Gastrocnemius medialis (tissue), 4 donors: ENCODE measurements at regions not wholly inside any gene's neighbourhood (a gene's known extent, or its start where the extent isn't known, plus 50 kb on each side); places are given as distances from the start of the nearest gene placed in this dataset.
A peak's percentile ranks its signal among the peaks of the same experiment; 100 is the strongest.

ENCODE experiments used
- ATAC-seq, 2 donors: fragments of 150-250 bp; one replicate each; pipeline ENCODE4 v1.9.1; 2016
- DNase-seq, 2 donors: peaks; one replicate each; pipeline ENCODE4 v3.0.0-alpha.2; 2019
- H3K27ac ChIP-seq, 4 donors: fragments of 200-600 bp; sonication (generic); 1 replicate in 1 of 4; 2 replicates in 3 of 4; pipeline ENCODE4 v1.5.1; 2016 to 2018; ENCODE audit warnings: mild to moderate bottlenecking in 2 of 4, moderate library complexity in 1 of 4
- H3K27me3 ChIP-seq, 3 donors: fragments of 200-600 bp; sonication (generic) in 2 of 3; 1 replicate in 1 of 3; 2 replicates in 2 of 3; pipeline versions ENCODE4 v1.5.1 to v1.6.0; 2016 to 2019; ENCODE audit warnings: mild to moderate bottlenecking in 1 of 3, moderate library complexity in 1 of 3
- H3K36me3 ChIP-seq, 2 donors: fragments of 200-600 bp; sonication (generic) in 1 of 2; one replicate each; pipeline ENCODE4 v1.5.1; 2017 to 2018
- H3K4me1 ChIP-seq, 2 donors: fragments of 200-600 bp; sonication (generic) in 1 of 2; one replicate each; pipeline ENCODE4 v1.5.1; 2016 to 2017; ENCODE audit warnings: mild to moderate bottlenecking in 2 of 2
- H3K4me3 ChIP-seq, 4 donors: fragments of 200-600 bp; sonication (generic) in 3 of 4; 1 replicate in 1 of 4; 2 replicates in 3 of 4; pipeline ENCODE4 v1.5.1; 2016 to 2019; ENCODE audit warnings: mild to moderate bottlenecking in 2 of 4
- H3K9me3 ChIP-seq, 3 donors: fragments of 200-600 bp; sonication (generic) in 2 of 3; 1 replicate in 1 of 3; 2 replicates in 2 of 3; pipeline ENCODE4 v1.5.1; 2016 to 2019
- POLR2A ChIP-seq, 2 donors: fragments of 450-650 bp; IDR thresholded peaks; one replicate each; pipeline ENCODE4 v1.6.1; 2017; ENCODE audit warnings: antibody characterized with exemption in 2 of 2, mild to moderate bottlenecking in 2 of 2, moderate library complexity in 2 of 2
- in situ Hi-C, 4 donors: fragments of 200-750 bp; cut with MboI; loops; one replicate each; pipeline versions ENCODE4 v1.15.0 to v1.8.0; 2017; ENCODE audit warnings: low sequenced_read_pairs in 4 of 4
- intact Hi-C: fragments of 100-400 bp; cut with DNase I; formaldehyde crosslinking; loops from one replicate; pipeline ENCODE4 v1.15.1; 2023; ENCODE audit warnings: low total_unique reads
- TF ChIP-seq, protein P1 (sequence below), 5 experiments: fragments of 450-650 bp in 3 of 5; fragments of 200-600 bp in 2 of 5; sonication (generic) in 2 of 5; IDR thresholded peaks in 4 of 5; conservative IDR thresholded peaks in 1 of 5; 1 replicate in 4 of 5; 2 replicates in 1 of 5; pipeline ENCODE4 v1.5.1; 2016 to 2019; ENCODE audit warnings: antibody characterized with exemption in 5 of 5, mild to moderate bottlenecking in 3 of 5, moderate library complexity in 3 of 5

DNA sequence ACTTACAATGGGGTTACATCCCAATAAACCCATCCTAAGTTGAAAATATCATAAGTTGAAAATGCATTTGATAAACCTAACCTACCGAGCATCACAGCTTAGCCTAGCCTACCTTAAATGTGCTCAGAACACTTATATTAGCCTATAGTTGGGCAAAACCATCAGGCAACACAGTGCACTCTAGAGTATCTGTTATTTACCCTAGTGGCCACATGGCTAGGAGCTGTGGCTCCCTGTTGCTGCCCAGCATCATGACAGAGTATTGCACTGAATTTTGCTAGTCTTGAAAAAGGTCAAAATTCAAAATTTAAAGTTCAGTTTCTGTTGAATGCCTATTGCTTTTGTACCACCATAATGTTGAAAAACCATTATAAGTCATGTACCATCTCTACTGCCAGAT lies 482.7 kb upstream of the ZEB2 start:
- ATAC-seq: no peak
- intact Hi-C loops: no loop called here
- Histone ChIP-seq H3K9me3 (no peaks in the 10 kb centered on the region), H3K27ac (no peak overlapping the region), H3K27me3 (no peaks in the 10 kb centered on the region), H3K4me1 (no peaks in the 10 kb centered on the region), H3K4me3 (no peak overlapping the region), H3K36me3 (no peaks in the 10 kb centered on the region)
- in situ Hi-C loops: no loop called here
- no peak for DNase-seq
- TF ChIP-seq POLR2A (IDR thresholded peaks at IDR 0.05): no peak
- TF ChIP-seq, protein P1, sequence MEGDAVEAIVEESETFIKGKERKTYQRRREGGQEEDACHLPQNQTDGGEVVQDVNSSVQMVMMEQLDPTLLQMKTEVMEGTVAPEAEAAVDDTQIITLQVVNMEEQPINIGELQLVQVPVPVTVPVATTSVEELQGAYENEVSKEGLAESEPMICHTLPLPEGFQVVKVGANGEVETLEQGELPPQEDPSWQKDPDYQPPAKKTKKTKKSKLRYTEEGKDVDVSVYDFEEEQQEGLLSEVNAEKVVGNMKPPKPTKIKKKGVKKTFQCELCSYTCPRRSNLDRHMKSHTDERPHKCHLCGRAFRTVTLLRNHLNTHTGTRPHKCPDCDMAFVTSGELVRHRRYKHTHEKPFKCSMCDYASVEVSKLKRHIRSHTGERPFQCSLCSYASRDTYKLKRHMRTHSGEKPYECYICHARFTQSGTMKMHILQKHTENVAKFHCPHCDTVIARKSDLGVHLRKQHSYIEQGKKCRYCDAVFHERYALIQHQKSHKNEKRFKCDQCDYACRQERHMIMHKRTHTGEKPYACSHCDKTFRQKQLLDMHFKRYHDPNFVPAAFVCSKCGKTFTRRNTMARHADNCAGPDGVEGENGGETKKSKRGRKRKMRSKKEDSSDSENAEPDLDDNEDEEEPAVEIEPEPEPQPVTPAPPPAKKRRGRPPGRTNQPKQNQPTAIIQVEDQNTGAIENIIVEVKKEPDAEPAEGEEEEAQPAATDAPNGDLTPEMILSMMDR (IDR thresholded peaks at IDR 0.05 in 4 of 5, conservative IDR thresholded peaks at IDR 0.05 in 1 of 5): no peak

DNA sequence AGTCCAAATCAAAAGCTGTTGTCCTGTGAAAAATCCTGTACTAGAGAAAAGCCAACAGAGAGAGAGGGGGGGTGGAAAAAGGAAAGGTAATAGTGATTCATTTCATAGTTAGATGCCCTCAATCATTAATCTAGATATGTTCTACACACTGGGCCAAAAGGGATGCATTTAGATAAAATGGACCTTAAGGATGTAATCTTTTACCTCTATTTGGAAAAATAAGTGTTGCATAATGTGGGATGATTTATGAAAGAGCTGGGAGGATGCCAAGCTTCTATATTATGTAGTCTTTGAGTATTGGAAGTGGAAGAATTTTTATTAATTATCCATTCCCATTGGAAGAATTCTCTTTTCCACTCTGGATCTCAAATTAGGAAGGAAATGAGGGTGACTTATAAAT lies 480.5 kb upstream of the ZEB2 start:
- TF ChIP-seq, protein P1 (IDR thresholded peaks at IDR 0.05 in 4 of 5, conservative IDR thresholded peaks at IDR 0.05 in 1 of 5): no peak
- no peak for TF ChIP-seq POLR2A (IDR thresholded peaks at IDR 0.05)
- in situ Hi-C loops (no loop called here), intact Hi-C loops (no loop called here)
- DNase-seq: no peak
- Histone ChIP-seq H3K36me3 (no peaks in the 10 kb centered on the region), H3K27me3 (no peaks in the 10 kb centered on the region), H3K27ac (peak overlapping the region in 3 of 4 donors; percentile 34 to 57 (median 45)), H3K9me3 (no peaks in the 10 kb centered on the region), H3K4me3 (no peak overlapping the region), H3K4me1 (no peaks in the 10 kb centered on the region)
- ATAC-seq: no peak

DNA sequence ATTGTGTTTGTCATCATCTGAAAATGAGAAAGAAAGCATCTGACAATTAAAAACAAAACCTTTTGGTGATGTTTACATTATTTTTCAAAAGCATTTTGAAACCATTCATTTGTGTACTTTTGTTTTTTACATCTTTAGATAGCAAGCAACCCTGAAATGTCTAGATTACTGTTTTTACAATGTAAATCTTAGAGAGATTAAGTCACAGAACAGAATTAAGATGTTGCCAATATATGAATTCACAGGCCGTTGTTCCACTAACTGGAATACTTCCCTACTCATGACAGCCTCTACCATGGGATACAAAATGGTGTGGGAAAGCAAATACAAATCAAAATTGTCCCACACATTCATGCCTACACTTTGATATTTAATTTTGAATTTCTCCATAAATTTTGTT lies 480.0 kb upstream of the ZEB2 start:
- DNase-seq (no peak), ATAC-seq (no peak)
- Histone ChIP-seq H3K36me3 (no peaks in the 10 kb centered on the region), H3K27me3 (no peaks in the 10 kb centered on the region), H3K4me3 (no peak overlapping the region), H3K9me3 (no peaks in the 10 kb centered on the region), H3K4me1 (no peaks in the 10 kb centered on the region), H3K27ac (peak overlapping the region; percentile 30 to 57 (median 40))
- TF ChIP-seq, protein P1 (IDR thresholded peaks at IDR 0.05 in 4 of 5, conservative IDR thresholded peaks at IDR 0.05 in 1 of 5): no peak
- TF ChIP-seq POLR2A (IDR thresholded peaks at IDR 0.05): no peak
- in situ Hi-C loops (no loop called here), intact Hi-C loops (no loop called here)

DNA sequence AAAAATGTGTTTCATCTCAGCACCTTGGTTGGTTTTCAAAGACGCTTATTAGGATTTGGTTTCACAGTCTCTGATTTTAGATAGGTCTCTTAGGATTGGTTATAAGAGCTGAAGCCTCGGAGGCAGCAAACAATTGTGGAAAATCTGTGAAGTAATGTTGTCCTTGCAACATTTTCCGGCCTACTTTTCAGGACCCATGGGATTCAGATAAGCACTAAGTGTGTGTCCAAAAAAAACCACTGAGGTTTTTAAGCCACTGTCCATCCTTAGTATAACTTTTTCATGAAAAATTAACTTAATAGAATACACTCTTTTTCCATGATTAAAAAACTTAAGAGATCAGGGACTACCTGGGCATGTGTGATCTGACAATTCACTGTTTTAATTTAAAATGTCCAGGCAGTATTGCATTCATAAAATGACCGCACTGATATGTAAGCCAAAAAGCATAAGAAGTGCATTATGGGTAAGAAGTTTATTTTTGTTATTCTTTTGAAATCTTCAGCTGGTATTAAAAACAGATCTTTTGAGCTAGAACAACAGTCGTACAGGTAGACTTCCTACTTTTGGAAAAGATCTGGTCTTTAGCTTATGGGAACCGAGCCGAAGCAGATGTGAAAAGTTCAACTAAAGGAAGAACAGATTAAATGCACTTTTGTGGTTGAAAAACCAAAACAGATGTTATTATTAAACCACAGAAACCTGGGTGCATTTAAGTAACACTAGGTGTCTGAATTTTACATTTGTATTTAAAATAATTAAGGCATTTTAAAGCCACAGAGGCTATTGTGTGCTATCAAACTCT lies 479.4 kb upstream of the ZEB2 start:
- in situ Hi-C loops (no loop called here), intact Hi-C loops (no loop called here)
- Histone ChIP-seq H3K36me3 (no peaks in the 10 kb centered on the region), H3K27me3 (no peaks in the 10 kb centered on the region), H3K27ac (peak overlapping the region; percentile 30 to 57 (median 40)), H3K9me3 (no peaks in the 10 kb centered on the region), H3K4me1 (no peaks in the 10 kb centered on the region), H3K4me3 (no peak overlapping the region)
- TF ChIP-seq, protein P1 (IDR thresholded peaks at IDR 0.05 in 4 of 5, conservative IDR thresholded peaks at IDR 0.05 in 1 of 5): no peak
- TF ChIP-seq POLR2A (IDR thresholded peaks at IDR 0.05): no peak
- ATAC-seq (peak; percentile 74 to 83), DNase-seq (peak in 1 of 2 donors; percentile 16)
